GM23338 (cell line): ENCODE measurements at regions not wholly inside any gene's neighbourhood (a gene's known extent, or its start where the extent isn't known, plus 50 kb on each side); places are given as distances from the start of the nearest gene placed in this dataset.

ENCODE experiments used
- CREB1 ChIP-seq: fragments of 250-450 bp; sonication (Bioruptor Pico); IDR thresholded peaks from 2 replicates; pipeline ENCODE4 v1.5.0; 2020; ENCODE audit warnings: low read depth, mild to moderate bottlenecking, moderate library complexity
- EZH2 ChIP-seq: fragments of 200-600 bp; sonication (generic); IDR thresholded peaks from one replicate; pipeline ENCODE4 v1.8.0; 2017; ENCODE audit warnings: antibody characterized with exemption, mild to moderate bottlenecking, low read depth; ENCODE audit not compliant: unreplicated experiment
- EZH2phosphoT487 ChIP-seq: fragments of 200-600 bp; sonication (generic); IDR thresholded peaks from one replicate; pipeline ENCODE4 v1.8.1; 2018; ENCODE audit warnings: antibody characterized with exemption; ENCODE audit not compliant: unreplicated experiment
- JUNB ChIP-seq: IDR thresholded peaks from one replicate; pipeline ENCODE4 v1.6.1; 2016; ENCODE audit warnings: antibody characterized with exemption; ENCODE audit not compliant: unreplicated experiment
- NANOG ChIP-seq: IDR thresholded peaks from 2 replicates; pipeline ENCODE4 v1.6.1; 2016; ENCODE audit warnings: antibody characterized with exemption, borderline replicate concordance
- POLR2AphosphoS5 ChIP-seq: IDR thresholded peaks from 2 replicates; pipeline ENCODE4 v1.6.1; 2016; ENCODE audit warnings: antibody characterized with exemption, low read depth
- STAT1 ChIP-seq: IDR thresholded peaks from one replicate; pipeline ENCODE4 v1.6.1; 2016; ENCODE audit warnings: antibody characterized with exemption; ENCODE audit not compliant: unreplicated experiment
- ZNF114 ChIP-seq: fragments of 250-450 bp; sonication (Bioruptor Pico); IDR thresholded peaks from 2 replicates; pipeline ENCODE4 v1.5.0; 2020; ENCODE audit warnings: mild to moderate bottlenecking, moderate library complexity
- ZNF331 ChIP-seq: fragments of 250-450 bp; sonication (Bioruptor Pico); IDR thresholded peaks from 2 replicates; pipeline ENCODE4 v1.5.0; 2020; ENCODE audit warnings: low read depth, mild to moderate bottlenecking, moderate library complexity
- TF ChIP-seq, protein P1 (sequence below), 2 experiments: fragments of 200-600 bp in 1 of 2; sonication (generic) in 1 of 2; conservative IDR thresholded peaks; 2 replicates each; pipeline versions ENCODE4 v1.5.1 to v1.6.1; 2016 to 2017; ENCODE audit warnings: antibody characterized with exemption in 2 of 2, low read depth in 2 of 2, mild to moderate bottlenecking in 2 of 2, moderate library complexity in 1 of 2
- TF ChIP-seq, protein P2 (sequence below): IDR thresholded peaks from 2 replicates; pipeline ENCODE4 v1.6.1; 2016; ENCODE audit warnings: antibody characterized with exemption
- TF ChIP-seq, protein P3 (sequence below): IDR thresholded peaks from one replicate; pipeline ENCODE4 v1.6.1; 2018; ENCODE audit warnings: antibody characterized with exemption; ENCODE audit not compliant: unreplicated experiment

DNA sequence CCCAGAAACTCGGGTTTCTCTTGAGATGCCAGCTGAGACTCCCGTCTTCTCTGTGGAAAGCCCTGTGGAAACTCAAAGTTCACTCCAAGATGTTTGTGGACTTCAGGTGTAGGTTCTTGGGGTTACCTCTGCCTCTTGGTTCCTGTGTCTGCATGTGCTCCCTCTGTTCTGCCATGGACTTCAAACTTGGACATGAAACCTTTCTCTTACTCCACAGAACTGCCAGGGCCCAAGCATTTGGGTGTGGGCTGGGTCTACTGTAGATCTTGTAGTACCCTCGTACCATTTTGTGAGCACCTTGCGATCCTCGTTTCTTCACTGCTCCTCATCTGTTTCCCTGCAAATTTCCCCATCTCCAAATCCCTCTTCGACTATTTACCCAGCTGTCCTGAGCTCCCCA is 175.5 kb downstream of the HAUS1 start (continued):
- TF ChIP-seq, protein P1, sequence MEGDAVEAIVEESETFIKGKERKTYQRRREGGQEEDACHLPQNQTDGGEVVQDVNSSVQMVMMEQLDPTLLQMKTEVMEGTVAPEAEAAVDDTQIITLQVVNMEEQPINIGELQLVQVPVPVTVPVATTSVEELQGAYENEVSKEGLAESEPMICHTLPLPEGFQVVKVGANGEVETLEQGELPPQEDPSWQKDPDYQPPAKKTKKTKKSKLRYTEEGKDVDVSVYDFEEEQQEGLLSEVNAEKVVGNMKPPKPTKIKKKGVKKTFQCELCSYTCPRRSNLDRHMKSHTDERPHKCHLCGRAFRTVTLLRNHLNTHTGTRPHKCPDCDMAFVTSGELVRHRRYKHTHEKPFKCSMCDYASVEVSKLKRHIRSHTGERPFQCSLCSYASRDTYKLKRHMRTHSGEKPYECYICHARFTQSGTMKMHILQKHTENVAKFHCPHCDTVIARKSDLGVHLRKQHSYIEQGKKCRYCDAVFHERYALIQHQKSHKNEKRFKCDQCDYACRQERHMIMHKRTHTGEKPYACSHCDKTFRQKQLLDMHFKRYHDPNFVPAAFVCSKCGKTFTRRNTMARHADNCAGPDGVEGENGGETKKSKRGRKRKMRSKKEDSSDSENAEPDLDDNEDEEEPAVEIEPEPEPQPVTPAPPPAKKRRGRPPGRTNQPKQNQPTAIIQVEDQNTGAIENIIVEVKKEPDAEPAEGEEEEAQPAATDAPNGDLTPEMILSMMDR (conservative IDR thresholded peaks at IDR 0.05; ENCODE audit: low read depth in 2 of 2) = no peak
- TF ChIP-seq JUNB (no peak), ZNF331 (CRISPR knock-in tag) (no peak), EZH2phosphoT487 (no peak), ZNF114 (CRISPR knock-in tag) (no peak), CREB1 (CRISPR knock-in tag) (no peak), NANOG (no peak), STAT1 (no peak), EZH2 (no peak), POLR2AphosphoS5 (no peak)
- TF ChIP-seq, protein P2, sequence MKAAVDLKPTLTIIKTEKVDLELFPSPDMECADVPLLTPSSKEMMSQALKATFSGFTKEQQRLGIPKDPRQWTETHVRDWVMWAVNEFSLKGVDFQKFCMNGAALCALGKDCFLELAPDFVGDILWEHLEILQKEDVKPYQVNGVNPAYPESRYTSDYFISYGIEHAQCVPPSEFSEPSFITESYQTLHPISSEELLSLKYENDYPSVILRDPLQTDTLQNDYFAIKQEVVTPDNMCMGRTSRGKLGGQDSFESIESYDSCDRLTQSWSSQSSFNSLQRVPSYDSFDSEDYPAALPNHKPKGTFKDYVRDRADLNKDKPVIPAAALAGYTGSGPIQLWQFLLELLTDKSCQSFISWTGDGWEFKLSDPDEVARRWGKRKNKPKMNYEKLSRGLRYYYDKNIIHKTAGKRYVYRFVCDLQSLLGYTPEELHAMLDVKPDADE = no peak
- TF ChIP-seq, protein P3, sequence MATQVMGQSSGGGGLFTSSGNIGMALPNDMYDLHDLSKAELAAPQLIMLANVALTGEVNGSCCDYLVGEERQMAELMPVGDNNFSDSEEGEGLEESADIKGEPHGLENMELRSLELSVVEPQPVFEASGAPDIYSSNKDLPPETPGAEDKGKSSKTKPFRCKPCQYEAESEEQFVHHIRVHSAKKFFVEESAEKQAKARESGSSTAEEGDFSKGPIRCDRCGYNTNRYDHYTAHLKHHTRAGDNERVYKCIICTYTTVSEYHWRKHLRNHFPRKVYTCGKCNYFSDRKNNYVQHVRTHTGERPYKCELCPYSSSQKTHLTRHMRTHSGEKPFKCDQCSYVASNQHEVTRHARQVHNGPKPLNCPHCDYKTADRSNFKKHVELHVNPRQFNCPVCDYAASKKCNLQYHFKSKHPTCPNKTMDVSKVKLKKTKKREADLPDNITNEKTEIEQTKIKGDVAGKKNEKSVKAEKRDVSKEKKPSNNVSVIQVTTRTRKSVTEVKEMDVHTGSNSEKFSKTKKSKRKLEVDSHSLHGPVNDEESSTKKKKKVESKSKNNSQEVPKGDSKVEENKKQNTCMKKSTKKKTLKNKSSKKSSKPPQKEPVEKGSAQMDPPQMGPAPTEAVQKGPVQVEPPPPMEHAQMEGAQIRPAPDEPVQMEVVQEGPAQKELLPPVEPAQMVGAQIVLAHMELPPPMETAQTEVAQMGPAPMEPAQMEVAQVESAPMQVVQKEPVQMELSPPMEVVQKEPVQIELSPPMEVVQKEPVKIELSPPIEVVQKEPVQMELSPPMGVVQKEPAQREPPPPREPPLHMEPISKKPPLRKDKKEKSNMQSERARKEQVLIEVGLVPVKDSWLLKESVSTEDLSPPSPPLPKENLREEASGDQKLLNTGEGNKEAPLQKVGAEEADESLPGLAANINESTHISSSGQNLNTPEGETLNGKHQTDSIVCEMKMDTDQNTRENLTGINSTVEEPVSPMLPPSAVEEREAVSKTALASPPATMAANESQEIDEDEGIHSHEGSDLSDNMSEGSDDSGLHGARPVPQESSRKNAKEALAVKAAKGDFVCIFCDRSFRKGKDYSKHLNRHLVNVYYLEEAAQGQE = no peak
